ENCODE measurements at regions not wholly inside any gene's neighbourhood (a gene's known extent, or its start where the extent isn't known, plus 50 kb on each side); places are given as distances from the start of the nearest gene placed in this dataset.

DNA sequence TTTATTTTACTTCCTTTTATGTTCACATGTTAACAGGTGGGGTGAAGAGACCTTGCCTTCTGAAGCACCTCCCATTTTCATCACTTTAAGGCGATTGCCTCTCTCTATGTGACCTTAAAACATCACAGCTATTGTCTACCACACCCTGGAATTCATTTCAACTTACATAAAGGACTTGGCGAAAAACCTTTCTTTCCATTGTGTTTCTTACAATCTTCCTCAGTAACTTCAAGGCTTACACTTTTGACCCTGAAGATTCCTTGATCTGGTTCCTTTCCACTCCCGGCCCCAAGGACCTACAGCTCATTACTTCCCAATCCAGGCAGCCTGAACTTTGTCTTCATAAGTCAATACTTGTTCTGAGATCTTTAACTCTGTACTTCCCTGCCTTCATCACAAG lies 443.3 kb downstream of the ADAMTS20 start:
- intact Hi-C loops (cut with DNase I; ENCODE audit: low total_unique reads) = no loop called here
- no peaks in the 10 kb centered on the region for H3K4me1 ChIP-seq
- in situ Hi-C loops (cut with MboI; ENCODE audit: low sequenced_read_pairs in 4 of 4) = no loop called here
- H3K4me3 ChIP-seq = no peak overlapping the region
- TF ChIP-seq, protein P1, sequence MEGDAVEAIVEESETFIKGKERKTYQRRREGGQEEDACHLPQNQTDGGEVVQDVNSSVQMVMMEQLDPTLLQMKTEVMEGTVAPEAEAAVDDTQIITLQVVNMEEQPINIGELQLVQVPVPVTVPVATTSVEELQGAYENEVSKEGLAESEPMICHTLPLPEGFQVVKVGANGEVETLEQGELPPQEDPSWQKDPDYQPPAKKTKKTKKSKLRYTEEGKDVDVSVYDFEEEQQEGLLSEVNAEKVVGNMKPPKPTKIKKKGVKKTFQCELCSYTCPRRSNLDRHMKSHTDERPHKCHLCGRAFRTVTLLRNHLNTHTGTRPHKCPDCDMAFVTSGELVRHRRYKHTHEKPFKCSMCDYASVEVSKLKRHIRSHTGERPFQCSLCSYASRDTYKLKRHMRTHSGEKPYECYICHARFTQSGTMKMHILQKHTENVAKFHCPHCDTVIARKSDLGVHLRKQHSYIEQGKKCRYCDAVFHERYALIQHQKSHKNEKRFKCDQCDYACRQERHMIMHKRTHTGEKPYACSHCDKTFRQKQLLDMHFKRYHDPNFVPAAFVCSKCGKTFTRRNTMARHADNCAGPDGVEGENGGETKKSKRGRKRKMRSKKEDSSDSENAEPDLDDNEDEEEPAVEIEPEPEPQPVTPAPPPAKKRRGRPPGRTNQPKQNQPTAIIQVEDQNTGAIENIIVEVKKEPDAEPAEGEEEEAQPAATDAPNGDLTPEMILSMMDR (IDR thresholded peaks at IDR 0.05 in 4 of 5, conservative IDR thresholded peaks at IDR 0.05 in 1 of 5) = no peak
- TF ChIP-seq POLR2A (IDR thresholded peaks at IDR 0.05) = no peak
- no peaks in the 10 kb centered on the region for H3K36me3 ChIP-seq
- DNase-seq (no peak), ATAC-seq (no peak)
- H3K27me3 ChIP-seq = no peaks in the 10 kb centered on the region
- no peaks in the 10 kb centered on the region for H3K9me3 ChIP-seq
- no peak overlapping the region for H3K27ac ChIP-seq

DNA sequence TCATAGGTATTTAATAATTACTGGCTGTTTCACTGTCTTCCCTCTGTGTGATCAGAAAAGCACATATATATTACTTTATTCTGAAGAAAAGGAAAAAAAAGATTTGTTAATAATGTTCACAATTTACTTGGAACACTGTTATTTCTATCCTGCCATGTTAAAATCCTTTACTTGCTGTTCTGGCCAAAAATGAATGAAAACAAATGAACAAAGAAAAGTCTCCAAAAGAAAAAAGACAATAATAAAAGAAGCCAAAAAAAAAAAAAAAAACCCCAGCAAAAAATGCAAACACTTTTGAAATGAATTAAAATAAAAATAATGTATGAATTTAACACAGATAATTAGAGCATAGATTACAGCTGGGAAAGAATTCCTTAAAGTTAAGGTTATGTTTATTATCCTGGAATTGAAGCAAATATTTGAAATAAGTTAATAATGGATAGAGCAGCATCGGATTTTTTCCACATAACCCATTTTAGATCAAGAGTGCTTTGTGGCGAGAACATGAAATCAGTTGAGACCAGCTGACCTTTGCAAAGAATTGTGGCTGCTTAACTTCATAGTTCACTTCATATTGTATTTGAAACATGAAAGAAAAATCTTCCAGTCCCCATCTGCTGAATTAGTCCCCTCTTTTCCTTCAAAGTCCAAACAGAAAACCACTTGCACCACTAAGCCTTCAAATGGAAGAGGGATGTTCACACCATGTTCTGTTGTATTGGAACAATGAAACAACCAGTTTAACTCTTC lies 444.8 kb downstream of the ADAMTS20 start:
- DNase-seq (no peak), ATAC-seq (no peak)
- TF ChIP-seq, protein P1 (IDR thresholded peaks at IDR 0.05 in 4 of 5, conservative IDR thresholded peaks at IDR 0.05 in 1 of 5) = no peak
- no peak for TF ChIP-seq POLR2A (IDR thresholded peaks at IDR 0.05)
- in situ Hi-C loops (cut with MboI; ENCODE audit: low sequenced_read_pairs in 4 of 4) = no loop called here
- Histone ChIP-seq H3K27me3 (no peaks in the 10 kb centered on the region), H3K36me3 (no peaks in the 10 kb centered on the region), H3K4me3 (no peak overlapping the region), H3K4me1 (no peaks in the 10 kb centered on the region), H3K27ac (no peak overlapping the region), H3K9me3 (no peaks in the 10 kb centered on the region)
- intact Hi-C loops (cut with DNase I; ENCODE audit: low total_unique reads) = no loop called here

GRCh38 chr12:43106355-43106754 lies 445.6 kb downstream of the ADAMTS20 start:
- no peaks in the 10 kb centered on the region for H3K9me3 ChIP-seq
- H3K27me3 ChIP-seq = no peaks in the 10 kb centered on the region

GRCh38 chr12:43105426-43105981 lies 446.5 kb downstream of the ADAMTS20 start:
- no peaks in the 10 kb centered on the region for H3K27me3 ChIP-seq
- ATAC-seq (no peak), DNase-seq (no peak)
- intact Hi-C loops (cut with DNase I; ENCODE audit: low total_unique reads) = no loop called here
- no peaks in the 10 kb centered on the region for H3K9me3 ChIP-seq
- no peaks in the 10 kb centered on the region for H3K36me3 ChIP-seq
- no peaks in the 10 kb centered on the region for H3K4me1 ChIP-seq
- H3K4me3 ChIP-seq = no peak overlapping the region
- H3K27ac ChIP-seq = no peak overlapping the region
- no peak for TF ChIP-seq POLR2A (IDR thresholded peaks at IDR 0.05)
- TF ChIP-seq, protein P1 (IDR thresholded peaks at IDR 0.05 in 4 of 5, conservative IDR thresholded peaks at IDR 0.05 in 1 of 5) = no peak
- in situ Hi-C loops (cut with MboI; ENCODE audit: low sequenced_read_pairs in 4 of 4) = no loop called here

More at GRCh38 chr12:43106355-43106754, 445.6 kb downstream of the ADAMTS20 start:
- Histone ChIP-seq H3K4me1 (no peaks in the 10 kb centered on the region), H3K27ac (no peak overlapping the region), H3K4me3 (no peak overlapping the region), H3K36me3 (no peaks in the 10 kb centered on the region)
- ATAC-seq = no peak
- intact Hi-C loops (cut with DNase I; ENCODE audit: low total_unique reads) = no loop called here
- in situ Hi-C loops (cut with MboI; ENCODE audit: low sequenced_read_pairs in 4 of 4) = no loop called here
- TF ChIP-seq POLR2A (IDR thresholded peaks at IDR 0.05) = no peak
- TF ChIP-seq, protein P1 (IDR thresholded peaks at IDR 0.05 in 4 of 5, conservative IDR thresholded peaks at IDR 0.05 in 1 of 5) = no peak
- no peak for DNase-seq
